Activated naive CD4-positive, alpha-beta T cell treated with anti-CD3 and anti-CD28 coated beads for 36 hours (primary cell): ENCODE measurements at regions not wholly inside any gene's neighbourhood (a gene's known extent, or its start where the extent isn't known, plus 50 kb on each side); places are given as distances from the start of the nearest gene placed in this dataset.

ENCODE experiments used
- CTCF ChIA-PET: fragments of 350-600 bp; sonication (Branson Sonifier 250); formaldehyde crosslinking; loops from one replicate; lab custom pipeline; 2021; ENCODE audit warnings: antibody characterized with exemption; lab: Charles Lee
- DNase-seq: peaks from one replicate; pipeline ENCODE4 v3.0.0-alpha.2; 2020
- H3K27ac Mint-ChIP-seq: one replicate; pipeline ENCODE4 v1.8.0; 2021; ENCODE audit warnings: mild to moderate bottlenecking, mixed read lengths
- H3K27me3 Mint-ChIP-seq: one replicate; pipeline ENCODE4 v1.8.0; 2021; ENCODE audit warnings: low read depth, mixed read lengths
- H3K36me3 Mint-ChIP-seq: one replicate; pipeline ENCODE4 v1.8.0; 2021; ENCODE audit warnings: low read depth, mixed read lengths
- H3K4me1 Mint-ChIP-seq: one replicate; pipeline ENCODE4 v1.8.0; 2021; ENCODE audit warnings: low read depth, mixed read lengths
- H3K4me3 Mint-ChIP-seq: one replicate; pipeline ENCODE4 v1.8.0; 2021; ENCODE audit warnings: mild to moderate bottlenecking, moderate library complexity, mixed read lengths
- H3K9me3 Mint-ChIP-seq: one replicate; pipeline ENCODE4 v1.8.0; 2021; ENCODE audit warnings: mixed read lengths
- intact Hi-C: fragments of 100-400 bp; cut with micrococcal nuclease; formaldehyde crosslinking; loops from one replicate; pipeline ENCODE4 v1.15.1; 2023

GRCh38 chr15:47179988-47180387 lies 537.3 kb upstream of the SEMA6D start:
- Mint-ChIP-seq H3K27ac (no peak overlapping the region), H3K9me3 (no peaks in the 10 kb centered on the region), H3K27me3 (peaks cover 34% of the 10 kb centered on the region), H3K36me3 (peaks cover 2% of the 10 kb centered on the region), H3K4me3 (no peak overlapping the region), H3K4me1 (peaks cover 5% of the 10 kb centered on the region)
- CTCF ChIA-PET = no interaction called here
- intact Hi-C loops = no loop called here
- DNase-seq = no peak

- H3K27me3 Mint-ChIP-seq = peaks cover 50% of the 10 kb centered on the region
- H3K9me3 Mint-ChIP-seq = no peaks in the 10 kb centered on the region
- CTCF ChIA-PET = interaction anchor here (0.8 kb wide), 1 partner anchor 830 kb away, joined by 4 read pairs; no protein-coding TSS in a partner anchor
- intact Hi-C loops = no loop called here
- H3K4me1 Mint-ChIP-seq = peaks cover 9% of the 10 kb centered on the region
- peaks cover 2% of the 10 kb centered on the region for H3K36me3 Mint-ChIP-seq
- no peak for DNase-seq
- no peak overlapping the region for H3K4me3 Mint-ChIP-seq
- no peak overlapping the region for H3K27ac Mint-ChIP-seq
These were observed 534.5 kb upstream of the SEMA6D start for GRCh38 chr15:47182818-47183217.

GRCh38 chr15:47184003-47184907 lies 533.0 kb upstream of the SEMA6D start:
- H3K4me3 Mint-ChIP-seq = peak overlapping the region; percentile 50
- H3K36me3 Mint-ChIP-seq = peaks cover 2% of the 10 kb centered on the region
- peaks cover 46% of the 10 kb centered on the region for H3K27me3 Mint-ChIP-seq
- H3K9me3 Mint-ChIP-seq = no peaks in the 10 kb centered on the region
- intact Hi-C loops = no loop called here
- peak; percentile 30 for DNase-seq
- peaks cover 9% of the 10 kb centered on the region for H3K4me1 Mint-ChIP-seq
- H3K27ac Mint-ChIP-seq = no peak overlapping the region
- CTCF ChIA-PET = no interaction called here

- CTCF ChIA-PET = no interaction called here
- H3K4me3 Mint-ChIP-seq = peak overlapping the region; percentile 50
- H3K36me3 Mint-ChIP-seq = peaks cover 2% of the 10 kb centered on the region
- H3K27ac Mint-ChIP-seq = no peak overlapping the region
- no peak for DNase-seq
- no peaks in the 10 kb centered on the region for H3K9me3 Mint-ChIP-seq
- peaks cover 44% of the 10 kb centered on the region for H3K27me3 Mint-ChIP-seq
- peaks cover 9% of the 10 kb centered on the region for H3K4me1 Mint-ChIP-seq
- intact Hi-C loops = no loop called here
These were observed 532.1 kb upstream of the SEMA6D start for GRCh38 chr15:47184908-47185801.

GRCh38 chr15:47186075-47186474 lies 531.2 kb upstream of the SEMA6D start:
- Mint-ChIP-seq H3K9me3 (no peaks in the 10 kb centered on the region), H3K27me3 (peaks cover 43% of the 10 kb centered on the region), H3K36me3 (peaks cover 2% of the 10 kb centered on the region), H3K4me1 (peaks cover 9% of the 10 kb centered on the region), H3K27ac (no peak overlapping the region), H3K4me3 (no peak overlapping the region)
- intact Hi-C loops = no loop called here
- DNase-seq = no peak
- CTCF ChIA-PET = no interaction called here

GRCh38 chr15:47188758-47189507 lies 528.4 kb upstream of the SEMA6D start:
- Mint-ChIP-seq H3K4me3 (no peak overlapping the region), H3K4me1 (peaks cover 6% of the 10 kb centered on the region), H3K36me3 (no peaks in the 10 kb centered on the region), H3K27me3 (peaks cover 26% of the 10 kb centered on the region), H3K9me3 (no peaks in the 10 kb centered on the region), H3K27ac (no peak overlapping the region)
- no peak for DNase-seq
- intact Hi-C loops = no loop called here
- CTCF ChIA-PET = no interaction called here

- no peak overlapping the region for H3K4me3 Mint-ChIP-seq
These were observed 522.6 kb upstream of the SEMA6D start for GRCh38 chr15:47194718-47195117.

GRCh38 chr15:47196048-47196447 lies 521.3 kb upstream of the SEMA6D start:
- CTCF ChIA-PET = interaction anchor here (0.7 to 3.5 kb wide), 8 partner anchors 9 to 1090 kb away, joined by 3 to 19 read pairs (median 4); no protein-coding TSS in a partner anchor
- no peak overlapping the region for H3K4me3 Mint-ChIP-seq
- H3K36me3 Mint-ChIP-seq = no peaks in the 10 kb centered on the region
- DNase-seq = peak; percentile 67
- H3K4me1 Mint-ChIP-seq = no peaks in the 10 kb centered on the region
- H3K27me3 Mint-ChIP-seq = peaks cover 18% of the 10 kb centered on the region
- H3K9me3 Mint-ChIP-seq = no peaks in the 10 kb centered on the region
- intact Hi-C loops = loop anchor here (1.0 to 10.0 kb wide), 4 partner anchors 792 to 1491 kb away; no protein-coding TSS in a partner anchor
- no peak overlapping the region for H3K27ac Mint-ChIP-seq

More at GRCh38 chr15:47194718-47195117, 522.6 kb upstream of the SEMA6D start:
- DNase-seq = no peak
- H3K27me3 Mint-ChIP-seq = peaks cover 18% of the 10 kb centered on the region
- CTCF ChIA-PET = interaction anchor here (1.0 to 3.5 kb wide), 2 partner anchors 544 to 793 kb away, joined by 3 to 19 read pairs; no protein-coding TSS in a partner anchor
- H3K36me3 Mint-ChIP-seq = no peaks in the 10 kb centered on the region
- H3K9me3 Mint-ChIP-seq = no peaks in the 10 kb centered on the region
- H3K27ac Mint-ChIP-seq = no peak overlapping the region
- intact Hi-C loops = loop anchor here (10.0 kb wide), 1 partner anchor 1490 kb away; no protein-coding TSS in a partner anchor
- H3K4me1 Mint-ChIP-seq = no peaks in the 10 kb centered on the region

- no peak overlapping the region for H3K4me3 Mint-ChIP-seq
- no peaks in the 10 kb centered on the region for H3K9me3 Mint-ChIP-seq
- CTCF ChIA-PET = interaction anchor here (0.6 kb wide), 1 partner anchor 1047 kb away, joined by 3 read pairs; no protein-coding TSS in a partner anchor
- no peak for DNase-seq
- H3K4me1 Mint-ChIP-seq = no peaks in the 10 kb centered on the region
- intact Hi-C loops = no loop called here
- H3K27ac Mint-ChIP-seq = no peak overlapping the region
- peaks cover 2% of the 10 kb centered on the region for H3K27me3 Mint-ChIP-seq
- no peaks in the 10 kb centered on the region for H3K36me3 Mint-ChIP-seq
These were observed 513.3 kb upstream of the SEMA6D start for GRCh38 chr15:47203993-47204392.

- H3K4me3 Mint-ChIP-seq = no peak overlapping the region
These were observed 510.8 kb upstream of the SEMA6D start for GRCh38 chr15:47206358-47206978.

GRCh38 chr15:47209591-47209990 lies 507.7 kb upstream of the SEMA6D start:
- no peaks in the 10 kb centered on the region for H3K36me3 Mint-ChIP-seq
- H3K4me1 Mint-ChIP-seq = no peaks in the 10 kb centered on the region
- H3K9me3 Mint-ChIP-seq = no peaks in the 10 kb centered on the region
- H3K4me3 Mint-ChIP-seq = no peak overlapping the region
- CTCF ChIA-PET = no interaction called here
- DNase-seq = no peak
- no peaks in the 10 kb centered on the region for H3K27me3 Mint-ChIP-seq
- no peak overlapping the region for H3K27ac Mint-ChIP-seq
- intact Hi-C loops = no loop called here

More at GRCh38 chr15:47206358-47206978, 510.8 kb upstream of the SEMA6D start:
- intact Hi-C loops = no loop called here
- Mint-ChIP-seq H3K9me3 (no peaks in the 10 kb centered on the region), H3K27ac (no peak overlapping the region), H3K27me3 (peaks cover 2% of the 10 kb centered on the region), H3K36me3 (no peaks in the 10 kb centered on the region), H3K4me1 (no peaks in the 10 kb centered on the region)
- CTCF ChIA-PET = no interaction called here
- DNase-seq = no peak
